ENCODE measurements at regions not wholly inside any gene's neighbourhood (a gene's known extent, or its start where the extent isn't known, plus 50 kb on each side); places are given as distances from the start of the nearest gene placed in this dataset.

GRCh38 chr6:96450770-96451130 is 70.9 kb upstream of the UFL1 start:
- TF ChIP-seq EZH2 (IDR thresholded peaks at IDR 0.05; ENCODE audit: insufficient read depth, poor library complexity, severe bottlenecking) (no peak), EZH2phosphoT487 (IDR thresholded peaks at IDR 0.05; ENCODE audit: insufficient read depth, low read depth) (no peak)

Measured in GM23248 (cell line).